GM19463 (cell line): ENCODE measurements at regions not wholly inside any gene's neighbourhood (a gene's known extent, or its start where the extent isn't known, plus 50 kb on each side); places are given as distances from the start of the nearest gene placed in this dataset.
"Not testable (repeated sequence)": the region's sequence is repeated elsewhere in the genome, so short reads cannot be mapped to it uniquely, and the experiment has no call there.

ENCODE experiments used
- ATAC-seq: cut with Tn5 transposase; IDR thresholded peaks from one replicate; pipeline ENCODE4 v1.9.1; 2021; ENCODE audit warnings: mild to moderate bottlenecking, moderate library complexity; ENCODE audit not compliant: unreplicated experiment

- not testable (repeated sequence) for ATAC-seq
Measured at GRCh38 chr17:33959098-33959497, 296.0 kb upstream of the CCL2 start.

GRCh38 chr17:33962857-33963655 lies 292.0 kb upstream of the CCL2 start:
- ATAC-seq = no peak

- peak; percentile 71 for ATAC-seq
Measured at GRCh38 chr17:33964344-33964979, 290.6 kb upstream of the CCL2 start.

DNA sequence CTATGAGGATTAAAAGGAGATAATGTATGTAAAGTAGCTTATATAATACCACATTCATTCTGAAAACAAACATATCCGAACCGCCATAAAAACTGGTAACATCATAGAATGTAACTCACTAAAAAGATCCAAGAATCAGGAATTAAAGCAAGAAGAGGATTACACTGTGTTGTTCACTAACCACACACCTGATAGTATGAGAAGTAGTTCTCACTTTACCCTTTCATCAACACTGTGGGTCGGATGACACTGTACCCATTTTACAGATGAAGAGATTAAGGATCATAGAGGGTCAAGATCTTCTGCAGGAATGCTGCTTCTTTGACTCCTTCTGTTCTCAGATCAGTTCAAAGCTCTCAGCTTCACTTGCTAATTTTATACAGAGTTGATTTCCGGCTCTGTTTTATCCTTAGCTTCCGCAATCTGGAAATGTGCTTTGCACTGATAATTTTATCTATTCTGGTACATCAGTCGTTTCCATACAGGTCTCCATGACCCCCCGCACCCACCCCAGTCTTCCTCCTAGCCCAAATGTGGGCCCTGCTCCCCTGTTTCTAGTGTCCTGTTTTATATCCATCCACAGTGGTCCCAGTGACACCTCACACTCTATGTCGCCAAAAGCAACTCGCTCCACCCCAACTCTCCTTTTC lies 288.6 kb upstream of the CCL2 start:
- ATAC-seq = no peak

DNA sequence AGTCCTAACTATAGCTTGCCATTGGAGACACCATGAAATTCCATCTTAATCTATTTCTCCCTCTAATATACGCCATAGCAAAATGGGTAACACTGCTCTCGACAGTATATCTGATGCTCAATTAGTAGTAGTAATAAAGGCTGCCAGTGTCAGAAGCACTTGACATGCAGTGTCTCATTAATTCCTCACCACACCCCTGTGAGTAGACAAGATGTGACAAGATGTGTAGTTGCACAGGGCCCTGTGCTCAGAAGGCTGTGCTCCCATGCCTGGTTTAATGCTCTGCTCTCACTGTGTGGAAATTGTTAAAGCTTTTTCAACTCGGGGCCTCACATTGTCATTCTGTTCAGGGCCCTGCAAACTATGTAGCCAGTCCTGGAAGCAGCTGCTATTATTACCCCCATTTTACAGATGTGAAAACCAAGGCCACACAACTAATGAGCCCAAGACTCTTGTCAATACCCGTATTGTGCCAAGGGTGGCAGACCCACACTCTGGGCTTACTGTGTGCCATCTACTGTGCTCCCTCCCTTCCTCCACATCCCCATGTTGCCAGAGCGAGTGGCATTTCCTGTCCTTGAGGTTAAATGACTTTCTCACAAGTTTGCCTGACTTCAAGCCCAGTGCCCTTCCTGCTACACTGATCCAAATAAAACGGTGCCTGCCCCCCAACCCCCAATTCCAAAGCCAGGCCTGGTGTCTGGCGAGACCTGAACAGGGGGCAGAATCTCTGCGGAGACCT lies 287.3 kb upstream of the CCL2 start:
- no peak for ATAC-seq

DNA sequence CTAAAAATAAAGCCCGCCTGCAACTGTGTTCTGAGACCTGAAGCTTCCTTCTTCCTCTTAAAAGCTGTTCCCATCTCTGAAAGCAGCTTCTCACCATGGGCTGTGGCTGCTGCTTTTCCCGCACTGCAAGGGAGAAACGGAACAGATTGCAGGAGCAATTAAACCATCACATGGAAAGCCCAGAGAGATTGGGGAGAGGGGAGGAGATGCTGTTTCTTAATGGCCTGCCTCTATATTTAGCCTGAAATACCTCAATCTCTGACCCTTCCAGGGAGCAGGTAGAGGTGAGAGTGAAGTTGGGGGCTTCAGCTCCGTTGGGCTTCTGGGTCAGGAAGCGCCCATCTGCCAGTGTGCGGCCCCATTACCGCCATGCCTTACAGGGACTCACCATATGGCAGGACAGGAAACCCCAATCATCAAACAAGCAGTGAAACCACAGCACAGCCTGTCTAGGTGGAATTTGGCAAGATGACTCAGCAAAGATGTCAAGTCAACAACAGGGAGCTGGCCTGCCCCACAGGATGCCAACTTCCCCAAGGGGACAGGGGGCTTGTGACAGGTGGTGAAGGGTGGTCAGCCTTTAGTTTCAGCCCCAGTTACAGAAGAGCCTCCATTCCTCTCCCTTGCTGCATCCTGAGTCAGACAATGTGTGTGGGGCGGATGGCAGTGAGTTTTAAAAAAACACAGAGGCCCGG lies 286.6 kb upstream of the CCL2 start:
- peak; percentile 70 for ATAC-seq

DNA sequence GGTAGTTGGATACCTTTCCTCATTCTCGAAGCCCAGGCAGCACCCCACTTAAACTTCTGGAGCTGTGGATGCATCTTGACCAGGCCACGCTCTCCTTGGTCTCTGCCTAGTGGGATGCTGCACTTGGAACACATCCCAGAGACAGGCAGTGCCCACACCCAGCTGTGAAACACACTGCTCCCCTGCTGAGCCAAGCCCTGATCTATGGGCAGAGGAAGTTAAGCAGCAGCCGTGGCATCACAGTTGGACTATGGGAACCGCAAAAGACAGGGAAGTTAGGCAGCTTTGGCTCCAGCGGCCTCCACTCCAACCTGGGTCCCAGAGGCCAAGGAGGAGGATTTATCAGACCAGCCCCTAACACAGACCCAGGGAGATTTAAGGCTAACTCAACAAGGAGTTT lies 284.8 kb upstream of the CCL2 start:
- no peak for ATAC-seq

- ATAC-seq = no peak
Measured at GRCh38 chr17:33972763-33973162, 282.3 kb upstream of the CCL2 start.

GRCh38 chr17:33973491-33973890 lies 281.6 kb upstream of the CCL2 start:
- no peak for ATAC-seq

GRCh38 chr17:33974276-33974675 lies 280.8 kb upstream of the CCL2 start:
- no peak for ATAC-seq

DNA sequence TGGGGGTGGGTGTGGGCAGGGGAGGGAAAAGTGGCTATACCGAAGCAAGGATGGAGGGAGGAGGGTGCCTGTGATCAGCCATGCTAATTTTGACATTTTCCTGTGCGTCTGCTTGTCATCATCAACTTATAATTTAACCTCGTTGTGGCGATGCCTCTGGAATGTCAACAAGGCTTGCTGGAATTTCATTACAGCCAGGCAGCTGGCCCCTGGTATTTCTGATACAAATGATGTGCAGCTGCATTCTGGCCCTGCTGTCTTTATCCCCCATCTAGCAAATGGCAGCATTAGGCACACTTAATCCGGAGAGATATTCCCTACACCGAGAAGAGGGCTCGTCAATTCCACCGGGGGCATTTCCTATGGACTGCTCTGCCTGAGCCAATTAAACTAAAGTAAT lies 278.3 kb upstream of the CCL2 start:
- no peak for ATAC-seq

GRCh38 chr17:33977729-33978514 lies 277.2 kb upstream of the CCL2 start:
- ATAC-seq = no peak

DNA sequence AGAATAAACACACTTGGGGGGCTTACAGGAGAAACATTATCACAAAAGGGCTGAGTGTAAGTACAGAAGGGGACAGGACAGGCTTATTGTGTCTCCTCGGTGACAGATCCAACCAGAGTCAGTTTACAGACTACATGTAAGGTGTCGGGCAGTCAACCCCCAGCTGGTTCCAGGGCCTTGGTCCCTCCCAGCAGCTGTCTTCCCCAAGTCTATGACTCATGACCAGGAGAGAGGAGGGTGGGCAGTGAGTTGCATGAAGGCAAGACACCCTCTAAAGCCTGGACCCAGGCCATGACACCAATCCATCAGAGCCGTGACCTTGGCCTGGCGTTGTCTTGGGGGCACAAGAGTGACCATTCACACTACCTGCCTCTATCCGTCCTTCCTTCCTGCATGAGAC lies 276.2 kb upstream of the CCL2 start:
- no peak for ATAC-seq

GRCh38 chr17:33980193-33980592 lies 274.9 kb upstream of the CCL2 start:
- ATAC-seq = no peak

DNA sequence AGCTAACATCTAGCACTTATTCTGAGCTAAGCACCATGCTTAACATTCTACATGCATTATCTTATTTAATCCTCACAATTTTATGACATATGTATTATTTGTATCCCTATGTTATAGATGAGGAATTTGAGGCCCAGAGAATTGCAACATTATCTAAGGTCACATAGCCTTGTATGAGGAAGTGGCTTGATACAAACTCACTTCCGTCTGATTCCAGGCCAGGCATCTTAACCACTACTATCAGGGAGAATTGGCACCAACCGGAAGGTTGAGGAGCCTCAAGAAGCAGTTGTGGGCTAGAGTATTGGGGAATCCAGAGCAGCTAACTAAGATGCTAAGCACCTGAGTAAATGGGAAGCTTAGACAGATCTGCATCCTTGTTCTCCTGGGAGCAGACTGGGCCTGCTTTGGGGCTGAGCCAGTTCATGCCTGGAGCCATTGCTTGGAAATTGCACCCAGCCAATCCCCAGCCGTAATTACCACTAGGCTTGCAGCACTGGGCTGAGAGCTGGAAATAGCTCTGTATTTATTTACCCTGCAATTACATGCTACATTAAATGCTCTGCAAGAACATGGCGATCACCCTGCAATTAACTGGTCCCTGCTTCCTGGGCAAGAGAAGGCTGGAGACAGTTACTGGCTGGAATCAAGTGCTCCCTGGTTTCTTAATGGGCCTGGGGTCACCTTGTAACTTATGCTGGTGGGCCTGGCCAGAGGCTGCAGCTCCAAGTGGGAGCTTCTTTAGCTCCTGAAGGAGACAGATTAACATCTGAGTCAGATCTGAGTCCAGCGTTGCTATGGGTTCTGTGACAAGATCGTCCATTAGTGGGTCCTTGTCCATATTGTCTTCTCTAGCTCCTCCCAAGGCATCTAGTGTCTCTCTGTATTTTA lies 273.1 kb upstream of the CCL2 start:
- no peak for ATAC-seq

DNA sequence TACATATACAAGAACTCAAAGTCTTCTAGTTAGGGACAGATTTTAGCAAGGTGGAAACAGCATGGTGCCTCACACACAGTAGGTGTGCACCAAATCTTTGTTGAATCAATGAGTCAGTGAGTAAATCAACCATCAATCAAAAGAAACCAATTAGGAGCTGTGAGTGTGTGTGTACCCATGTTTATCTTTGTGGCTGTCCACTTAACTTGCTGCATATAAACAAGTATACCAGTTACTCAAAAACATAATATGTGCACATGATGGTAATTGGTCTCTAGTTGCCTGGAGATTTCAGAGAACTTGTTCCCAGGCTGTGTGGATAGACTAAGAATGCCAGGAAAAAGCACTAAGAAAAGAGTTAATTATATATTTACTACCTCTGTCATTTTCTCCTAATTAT lies 272.2 kb upstream of the CCL2 start:
- ATAC-seq = no peak

DNA sequence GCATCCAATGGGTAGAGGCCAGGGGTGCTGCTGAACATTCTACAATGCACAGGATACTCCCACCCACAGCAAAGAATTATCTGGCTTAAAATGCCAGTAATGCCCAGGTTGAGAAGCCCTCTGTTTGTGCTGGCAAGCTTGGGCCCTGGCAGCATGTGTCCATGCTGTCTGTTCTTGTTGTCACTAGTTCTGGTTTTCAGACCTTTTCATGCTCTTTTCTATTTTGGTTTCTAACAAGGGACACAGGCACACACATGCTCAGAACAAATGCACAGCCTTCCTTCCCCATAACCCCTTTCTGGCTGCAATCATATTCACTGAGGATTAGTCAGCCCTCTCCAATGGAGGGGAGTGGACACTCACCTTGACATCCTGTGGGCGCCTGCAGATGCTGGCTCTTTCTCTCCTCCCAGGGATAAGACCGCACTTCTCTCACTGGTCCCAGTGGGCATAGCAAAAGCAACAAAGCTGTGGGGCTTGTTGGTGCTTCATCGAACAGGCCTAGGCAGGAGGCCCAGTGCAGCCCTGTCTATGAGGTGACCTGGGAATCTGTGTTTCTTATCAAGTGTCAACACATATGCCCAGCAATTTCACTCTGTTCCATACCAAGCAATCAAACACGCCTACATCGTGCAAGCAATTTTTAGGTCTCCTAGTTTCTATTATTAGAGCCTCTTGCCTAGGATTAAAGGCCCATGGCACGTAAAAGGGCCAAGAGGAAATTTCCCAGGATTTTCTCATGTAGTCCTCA lies 271.1 kb upstream of the CCL2 start:
- no peak for ATAC-seq

- ATAC-seq = no peak
Measured at GRCh38 chr17:33986088-33986487, 269.0 kb upstream of the CCL2 start.
